Glomerular visceral epithelial cell (primary cell): ENCODE measurements at regions not wholly inside any gene's neighbourhood (a gene's known extent, or its start where the extent isn't known, plus 50 kb on each side); places are given as distances from the start of the nearest gene placed in this dataset.

Source experiments
- DNase-seq: peaks from one replicate; pipeline ENCODE4 v3.0.0-alpha.2; 2016; ENCODE audit errors: extremely low spot score

GRCh38 chr2:150706561-150706960, 219.1 kb upstream of the RND3 start:
- DNase-seq, result no peak

- no peak for DNase-seq
These were observed 218.3 kb upstream of the RND3 start for GRCh38 chr2:150705767-150706166.

DNA sequence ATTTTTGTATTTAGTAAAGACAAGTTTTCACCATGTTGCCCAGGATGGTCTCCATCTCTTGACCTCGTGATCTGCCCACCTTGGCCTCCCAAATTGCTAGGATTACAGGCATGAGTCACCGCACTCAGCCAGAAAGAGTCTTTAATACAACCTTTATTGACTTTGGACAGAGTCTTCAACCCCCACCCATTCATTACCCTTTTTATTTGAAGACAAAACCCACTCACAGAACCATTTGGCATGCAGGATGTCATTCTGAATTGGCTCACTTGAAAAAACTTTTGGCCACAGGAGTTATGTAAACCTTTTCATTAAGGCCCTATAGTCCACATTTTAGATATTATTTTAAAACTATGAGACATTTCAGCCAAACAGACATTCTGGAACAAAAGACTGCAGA, 217.9 kb upstream of the RND3 start:
- DNase-seq, result no peak

GRCh38 chr2:150702791-150703190, 215.3 kb upstream of the RND3 start:
- no peak for DNase-seq

GRCh38 chr2:150700666-150701580, 213.5 kb upstream of the RND3 start:
- DNase-seq, result no peak

DNA sequence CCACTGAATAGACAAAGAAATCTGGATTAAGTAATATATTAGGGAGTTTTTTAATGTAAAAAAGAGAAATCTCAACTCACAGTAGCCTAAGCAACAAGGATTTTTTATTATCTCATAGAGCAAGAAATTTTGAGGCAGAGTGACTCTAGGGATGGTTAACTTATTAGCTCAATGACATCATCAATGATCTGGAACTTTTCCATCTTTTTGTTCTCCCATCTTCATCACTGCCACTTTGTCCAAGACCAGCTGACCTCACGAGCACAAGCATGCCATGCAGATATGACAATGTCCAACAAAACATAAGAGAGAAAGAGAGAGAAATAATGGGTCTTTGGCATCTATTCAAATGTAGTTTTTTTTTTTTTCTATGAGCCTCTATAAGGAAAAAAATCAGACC, 211.8 kb upstream of the RND3 start:
- DNase-seq, result no peak

DNA sequence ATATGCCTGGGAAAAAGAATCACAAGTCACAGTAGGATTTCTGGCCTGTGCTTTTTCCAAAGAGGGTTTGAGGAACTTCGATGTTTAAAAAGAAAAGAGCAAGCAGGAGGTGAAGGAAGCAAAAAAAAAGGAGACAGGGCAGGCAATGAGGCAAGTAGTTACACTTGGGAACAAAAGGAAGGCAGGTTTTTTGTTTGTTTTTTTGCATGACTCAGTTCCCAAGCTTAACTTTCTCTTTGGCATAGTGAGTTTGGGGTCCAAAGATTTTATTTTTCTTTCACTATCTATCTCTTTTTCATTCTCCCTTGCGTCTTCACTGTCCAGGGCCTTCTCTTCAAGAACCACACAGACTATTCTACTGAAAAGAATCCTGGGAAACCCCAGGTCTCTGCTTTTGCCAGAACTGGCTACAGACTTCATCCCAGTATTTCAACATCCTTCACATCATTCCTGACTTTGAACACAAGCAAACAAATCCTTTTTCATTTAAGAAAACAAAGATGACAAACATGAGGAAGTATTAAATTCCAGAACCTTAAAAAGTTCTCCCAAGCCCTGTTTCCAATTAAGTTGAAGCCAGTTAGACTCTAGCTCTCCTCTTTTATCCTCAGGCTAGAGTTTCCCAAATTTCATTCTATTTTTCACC, 210.7 kb upstream of the RND3 start:
- DNase-seq, result no peak

- DNase-seq, result no peak
These were observed 210.1 kb upstream of the RND3 start for GRCh38 chr2:150697596-150697995.

- DNase-seq, result no peak
These were observed 208.1 kb upstream of the RND3 start for GRCh38 chr2:150695451-150696135.

GRCh38 chr2:150693556-150693955, 206.1 kb upstream of the RND3 start:
- no peak for DNase-seq

GRCh38 chr2:150690870-150691269, 203.4 kb upstream of the RND3 start:
- no peak for DNase-seq

DNA sequence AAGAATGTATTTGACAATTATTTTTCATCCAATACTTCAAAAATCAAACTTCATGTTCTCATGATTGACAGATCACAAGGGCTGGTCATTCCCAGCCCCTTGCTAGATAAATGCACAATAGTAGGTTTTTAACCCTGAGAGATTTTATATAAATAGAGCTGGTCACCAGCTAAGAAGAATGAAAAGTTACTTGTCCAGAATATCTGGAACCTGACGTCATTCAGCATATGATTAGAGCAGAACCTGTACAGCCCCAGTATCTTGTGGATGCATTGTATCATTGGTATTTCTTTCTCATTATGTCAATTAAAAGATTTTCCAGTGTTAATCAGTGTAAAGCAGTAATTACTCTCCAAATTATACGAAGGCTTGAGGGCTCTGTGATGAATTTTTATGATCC, 202.8 kb upstream of the RND3 start:
- DNase-seq, result no peak

GRCh38 chr2:150689590-150689989, 202.1 kb upstream of the RND3 start:
- no peak for DNase-seq

GRCh38 chr2:150688016-150688415, 200.5 kb upstream of the RND3 start:
- DNase-seq, result no peak

DNA sequence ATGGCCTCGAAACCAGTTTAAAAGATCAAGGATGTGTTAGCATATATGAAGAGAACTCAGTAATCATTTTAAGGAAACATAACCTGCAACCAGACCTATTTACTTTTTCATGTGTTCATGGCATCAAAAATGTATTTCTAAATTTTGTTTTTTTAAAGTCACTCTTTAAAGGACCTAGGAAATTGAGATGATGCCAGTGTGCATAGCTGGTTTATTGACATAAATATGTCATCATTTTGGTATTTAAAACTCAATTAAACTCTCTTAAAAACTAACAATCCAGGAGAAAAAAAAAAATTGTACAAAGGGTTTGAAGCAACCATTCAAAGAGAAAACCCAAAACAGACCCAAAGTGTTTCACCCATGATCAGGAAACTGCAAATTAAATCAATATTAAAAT, 198.9 kb upstream of the RND3 start:
- DNase-seq, result no peak

- peak; percentile 49 for DNase-seq
These were observed 193.8 kb upstream of the RND3 start for GRCh38 chr2:150681120-150681804.

DNA sequence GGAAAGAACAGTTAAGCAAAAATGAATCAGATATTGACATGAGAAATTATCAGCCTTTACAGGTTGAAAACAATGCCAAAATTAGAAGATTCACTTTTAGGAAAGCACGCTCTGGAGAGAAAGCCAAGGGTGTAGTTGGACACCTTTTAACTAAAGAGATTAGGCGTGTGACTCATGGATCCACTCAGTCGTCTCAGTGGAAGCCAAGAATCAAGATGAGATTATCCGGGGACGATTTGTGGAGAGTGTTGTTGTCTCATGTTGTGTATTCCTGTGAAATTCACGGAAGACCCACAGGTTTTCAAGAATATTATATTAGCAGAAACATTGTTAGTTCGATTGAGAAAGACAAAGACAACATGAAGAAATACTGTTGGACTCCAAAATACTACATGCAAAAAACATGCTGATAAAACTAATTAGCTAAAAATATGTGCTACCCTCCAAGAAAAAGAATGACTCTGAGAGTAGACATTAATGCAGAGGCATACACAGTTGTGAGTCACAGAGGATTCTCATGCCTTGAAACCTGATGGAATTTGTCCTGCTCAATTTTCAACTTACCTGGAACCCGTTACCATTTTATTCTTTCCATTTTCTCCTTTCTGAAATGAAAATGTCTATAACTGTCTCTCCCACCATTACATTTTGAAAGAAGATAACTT, 192.1 kb upstream of the RND3 start:
- DNase-seq, result no peak

DNA sequence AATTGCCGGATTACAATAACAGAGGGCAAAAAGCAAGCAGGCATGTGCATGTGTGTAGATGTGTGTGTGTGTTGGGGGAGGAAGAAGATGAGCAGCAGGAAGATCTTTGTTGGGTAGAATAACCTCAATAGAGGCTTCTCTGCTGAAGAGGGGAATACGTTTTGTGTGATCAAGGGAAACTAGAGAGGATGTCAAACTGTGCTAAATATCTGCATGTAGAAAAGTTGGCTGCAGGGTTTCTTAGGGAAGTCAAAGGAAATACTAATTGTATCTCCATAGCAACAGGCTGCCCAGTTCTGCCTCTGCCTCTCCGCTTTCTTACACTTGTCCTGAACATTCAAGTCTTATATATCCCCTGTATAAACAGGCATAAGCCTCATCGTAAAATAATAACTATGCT, 190.1 kb upstream of the RND3 start:
- DNase-seq, result no peak

DNA sequence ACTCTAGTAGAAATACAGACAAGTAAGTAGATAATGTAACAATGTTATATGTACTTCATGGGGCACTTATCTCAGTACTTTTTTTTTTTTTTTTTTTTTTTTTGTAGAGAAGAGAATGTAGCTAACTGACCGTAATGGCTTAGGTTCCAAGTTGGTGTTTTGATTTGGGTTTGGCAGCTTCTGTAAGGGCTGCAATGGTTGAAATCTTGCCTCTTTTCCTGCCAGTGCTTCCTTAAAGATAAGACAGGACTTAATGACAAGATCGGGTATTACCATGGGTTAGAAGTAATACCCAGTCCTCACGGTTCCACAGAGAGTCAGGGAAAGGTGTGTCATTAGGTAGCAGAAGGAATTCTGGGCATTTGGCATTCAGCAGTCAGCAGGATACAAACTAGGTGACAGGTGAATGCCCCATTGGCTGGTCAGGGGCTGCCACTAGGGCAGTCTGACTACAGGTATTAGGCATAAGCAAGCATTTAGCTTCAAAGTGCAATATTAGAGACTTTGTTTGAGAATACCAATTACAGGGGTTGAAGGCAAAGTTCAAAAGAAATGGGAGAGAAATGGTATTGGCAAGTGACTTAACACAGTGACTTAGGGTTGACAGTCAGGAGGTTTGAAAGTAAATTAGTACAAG, 189.4 kb upstream of the RND3 start:
- no peak for DNase-seq

- DNase-seq, result no peak
These were observed 188.3 kb upstream of the RND3 start for GRCh38 chr2:150675807-150676206.

- no peak for DNase-seq
These were observed 186.8 kb upstream of the RND3 start for GRCh38 chr2:150674283-150674682.
